ENCODE measurements at regions not wholly inside any gene's neighbourhood (a gene's known extent, or its start where the extent isn't known, plus 50 kb on each side); places are given as distances from the start of the nearest gene placed in this dataset.

- TF ChIP-seq, protein P1, sequence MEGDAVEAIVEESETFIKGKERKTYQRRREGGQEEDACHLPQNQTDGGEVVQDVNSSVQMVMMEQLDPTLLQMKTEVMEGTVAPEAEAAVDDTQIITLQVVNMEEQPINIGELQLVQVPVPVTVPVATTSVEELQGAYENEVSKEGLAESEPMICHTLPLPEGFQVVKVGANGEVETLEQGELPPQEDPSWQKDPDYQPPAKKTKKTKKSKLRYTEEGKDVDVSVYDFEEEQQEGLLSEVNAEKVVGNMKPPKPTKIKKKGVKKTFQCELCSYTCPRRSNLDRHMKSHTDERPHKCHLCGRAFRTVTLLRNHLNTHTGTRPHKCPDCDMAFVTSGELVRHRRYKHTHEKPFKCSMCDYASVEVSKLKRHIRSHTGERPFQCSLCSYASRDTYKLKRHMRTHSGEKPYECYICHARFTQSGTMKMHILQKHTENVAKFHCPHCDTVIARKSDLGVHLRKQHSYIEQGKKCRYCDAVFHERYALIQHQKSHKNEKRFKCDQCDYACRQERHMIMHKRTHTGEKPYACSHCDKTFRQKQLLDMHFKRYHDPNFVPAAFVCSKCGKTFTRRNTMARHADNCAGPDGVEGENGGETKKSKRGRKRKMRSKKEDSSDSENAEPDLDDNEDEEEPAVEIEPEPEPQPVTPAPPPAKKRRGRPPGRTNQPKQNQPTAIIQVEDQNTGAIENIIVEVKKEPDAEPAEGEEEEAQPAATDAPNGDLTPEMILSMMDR (IDR thresholded peaks at IDR 0.05), result no peak
- TF ChIP-seq POLR2A (IDR thresholded peaks at IDR 0.05), result no peak
These were observed 63.3 kb upstream of the GAS1 start for GRCh38 chr9:87010626-87011025.
